GM19395 (cell line): ENCODE measurements at regions not wholly inside any gene's neighbourhood (a gene's known extent, or its start where the extent isn't known, plus 50 kb on each side); places are given as distances from the start of the nearest gene placed in this dataset.

Experiments
- ATAC-seq: cut with Tn5 transposase; IDR thresholded peaks from one replicate; pipeline ENCODE4 v1.9.1; 2021; ENCODE audit warnings: mild to moderate bottlenecking, moderate library complexity; ENCODE audit not compliant: unreplicated experiment

DNA sequence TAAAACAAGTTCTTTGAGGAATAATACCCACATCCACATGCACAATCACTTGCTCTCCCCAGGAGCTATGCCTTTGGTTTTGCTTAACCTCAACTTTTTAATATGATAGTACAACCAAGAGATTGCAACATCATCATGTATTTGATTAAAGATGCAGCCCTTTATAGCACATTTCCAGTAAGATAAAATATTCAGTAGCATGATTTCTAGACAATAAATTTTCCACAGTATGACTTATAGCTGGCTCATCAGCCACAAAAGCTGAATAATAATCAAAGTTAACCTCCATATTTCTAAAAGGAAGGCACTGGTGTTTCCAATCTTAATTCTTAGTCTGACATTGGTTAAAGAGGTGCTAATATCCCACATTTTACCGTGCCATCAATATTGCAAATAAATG is 622.5 kb downstream of the TBL1XR1 start:
- no peak for ATAC-seq

GRCh38 chr3:176571926-176572325 is 625.4 kb downstream of the TBL1XR1 start:
- no peak for ATAC-seq

- ATAC-seq, result no peak
These were observed 626.3 kb downstream of the TBL1XR1 start for GRCh38 chr3:176570992-176571391.

DNA sequence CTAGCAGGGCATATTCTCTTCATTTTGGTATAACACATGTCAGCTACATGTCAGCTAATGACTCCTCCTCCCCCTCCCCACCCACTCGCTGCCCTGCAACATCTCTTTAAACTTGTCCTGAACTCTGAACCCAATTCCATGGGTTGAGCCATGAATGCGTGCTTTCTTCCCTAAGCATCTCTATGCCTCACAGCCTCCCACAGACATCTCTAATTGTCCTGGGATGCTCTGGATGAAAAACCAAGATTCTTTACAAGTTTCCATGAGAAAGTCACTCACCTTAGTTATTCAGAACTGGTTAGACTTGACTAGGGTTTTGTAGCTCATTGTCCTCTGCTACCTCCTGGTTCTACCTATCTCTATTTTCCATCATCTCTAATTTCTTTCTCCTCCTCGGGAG is 629.1 kb downstream of the TBL1XR1 start:
- no peak for ATAC-seq

DNA sequence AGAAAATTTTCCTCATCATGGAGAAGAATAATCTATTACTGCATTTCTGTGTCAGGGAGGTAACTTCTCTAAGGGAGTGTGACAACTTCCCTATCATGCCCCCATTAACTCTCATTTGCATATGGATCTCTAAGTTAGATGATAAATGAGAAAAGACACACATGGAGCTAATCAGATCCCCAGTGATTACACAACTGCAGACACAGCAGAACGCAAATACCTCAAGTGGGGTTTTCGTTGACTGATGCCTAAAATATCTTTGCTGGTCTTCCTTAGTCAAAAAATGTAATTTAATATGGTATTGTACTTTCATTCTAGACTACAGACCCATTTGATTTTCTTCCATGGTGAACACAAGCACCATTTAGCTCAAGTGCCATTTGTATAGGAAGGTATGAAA is 630.5 kb downstream of the TBL1XR1 start:
- ATAC-seq, result no peak

DNA sequence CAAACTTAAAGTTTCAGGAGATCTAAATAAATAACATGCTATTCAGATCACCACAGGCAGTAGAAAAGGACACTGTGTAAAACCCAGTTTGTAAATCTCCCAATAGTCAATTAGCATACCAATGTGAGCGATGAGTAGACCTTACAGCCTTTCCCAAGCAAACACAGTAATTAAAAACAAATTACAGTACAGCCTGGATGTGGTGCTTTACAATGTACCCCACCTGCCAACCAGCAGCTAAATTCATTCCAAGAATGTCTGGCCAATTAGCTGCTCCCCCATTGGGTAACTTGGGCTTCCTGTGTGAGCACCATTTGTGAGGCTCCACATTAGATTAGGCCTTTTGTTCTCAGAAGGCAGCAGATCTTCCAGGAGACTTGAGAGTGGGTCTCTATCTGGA is 635.0 kb downstream of the TBL1XR1 start:
- ATAC-seq, result no peak

GRCh38 chr3:176561826-176562225 is 635.5 kb downstream of the TBL1XR1 start:
- no peak for ATAC-seq

- ATAC-seq, result no peak
These were observed 642.3 kb downstream of the TBL1XR1 start for GRCh38 chr3:176554791-176555654.

GRCh38 chr3:176554264-176554663 is 643.0 kb downstream of the TBL1XR1 start:
- ATAC-seq, result no peak

- no peak for ATAC-seq
These were observed 670.3 kb downstream of the TBL1XR1 start for GRCh38 chr3:176526942-176527341.

DNA sequence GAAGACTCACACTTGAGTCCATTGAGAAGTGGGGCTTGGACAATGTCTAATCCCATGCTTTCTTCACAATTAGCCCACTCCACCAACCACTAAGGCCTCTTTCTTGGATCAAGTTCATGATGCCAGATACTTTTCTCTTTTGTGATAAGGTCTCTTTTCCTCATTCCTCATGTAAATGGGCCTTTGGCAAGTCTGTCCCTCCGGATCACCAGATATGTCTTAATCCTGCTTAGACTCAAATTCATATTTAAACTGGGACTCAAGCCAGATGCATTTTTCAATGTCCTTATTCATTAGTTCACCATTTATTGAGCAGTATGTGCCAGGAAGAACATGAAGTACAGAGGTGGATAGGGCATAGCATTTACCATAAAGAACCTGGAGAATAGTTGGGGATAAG is 671.1 kb downstream of the TBL1XR1 start:
- ATAC-seq, result no peak

DNA sequence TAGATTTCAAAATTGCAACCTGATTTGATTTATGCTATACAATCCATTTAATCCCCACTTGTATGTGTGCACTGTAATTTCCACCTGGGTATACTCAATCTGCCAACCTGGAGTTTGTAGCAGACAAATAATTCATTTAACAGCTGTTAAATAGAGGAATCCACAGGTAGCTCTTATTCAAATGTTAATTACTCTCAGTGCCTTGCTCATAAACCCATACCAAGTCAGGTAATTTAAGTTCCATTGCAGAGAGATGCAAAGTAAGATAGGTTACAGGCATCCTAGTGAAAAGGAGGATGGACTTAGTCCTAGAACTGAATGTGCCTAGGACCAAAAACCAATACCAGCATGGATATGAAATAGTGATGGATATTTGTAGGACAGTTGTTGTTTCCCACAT is 674.2 kb downstream of the TBL1XR1 start:
- no peak for ATAC-seq

DNA sequence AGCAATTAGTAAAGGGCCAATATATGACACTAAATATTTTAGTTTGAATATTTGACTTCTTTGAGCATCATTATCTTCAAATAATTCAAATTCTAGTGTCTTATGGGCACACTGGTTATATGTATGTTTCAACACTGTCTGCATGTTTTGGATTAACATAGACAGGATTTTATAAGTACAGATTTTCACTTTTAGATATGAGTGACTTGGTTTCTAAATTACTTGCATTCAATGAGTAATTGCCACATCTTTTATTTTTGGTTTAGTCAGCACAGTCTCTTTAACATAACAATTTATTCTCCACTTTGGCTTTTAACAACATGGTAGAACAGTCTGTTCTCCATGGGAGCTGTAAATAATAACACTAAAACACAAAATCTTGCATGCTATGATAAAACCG is 674.8 kb downstream of the TBL1XR1 start:
- no peak for ATAC-seq

DNA sequence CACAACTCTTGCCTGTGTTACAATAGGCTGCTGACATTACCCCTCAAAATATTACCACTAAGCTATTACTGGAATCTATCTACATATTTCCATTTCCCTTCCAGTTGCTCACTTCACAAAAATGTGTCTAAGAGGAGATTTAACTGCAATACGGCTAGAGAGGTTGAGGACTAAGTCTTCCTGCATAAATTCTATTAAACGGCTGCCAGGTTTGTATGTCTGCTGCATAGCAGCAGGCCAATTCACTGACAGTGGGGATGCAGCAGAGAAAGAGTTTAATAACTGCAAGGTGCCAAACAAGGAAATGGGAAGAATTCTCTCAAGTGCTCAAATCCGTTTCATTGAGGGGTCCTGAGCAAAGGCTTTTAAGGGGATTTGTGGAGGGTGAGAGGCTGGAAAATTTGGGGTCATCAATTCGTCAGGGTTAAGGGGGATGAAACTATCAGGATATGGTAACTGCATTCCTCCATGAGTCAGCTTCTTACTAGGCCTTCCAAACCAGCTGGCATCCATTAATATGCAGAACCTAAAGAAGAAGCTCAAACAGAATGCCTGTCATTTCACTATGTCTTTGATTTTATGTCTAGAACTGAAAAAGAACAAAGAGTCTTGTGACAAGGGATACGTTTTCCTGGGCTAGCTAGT is 675.6 kb downstream of the TBL1XR1 start:
- no peak for ATAC-seq

DNA sequence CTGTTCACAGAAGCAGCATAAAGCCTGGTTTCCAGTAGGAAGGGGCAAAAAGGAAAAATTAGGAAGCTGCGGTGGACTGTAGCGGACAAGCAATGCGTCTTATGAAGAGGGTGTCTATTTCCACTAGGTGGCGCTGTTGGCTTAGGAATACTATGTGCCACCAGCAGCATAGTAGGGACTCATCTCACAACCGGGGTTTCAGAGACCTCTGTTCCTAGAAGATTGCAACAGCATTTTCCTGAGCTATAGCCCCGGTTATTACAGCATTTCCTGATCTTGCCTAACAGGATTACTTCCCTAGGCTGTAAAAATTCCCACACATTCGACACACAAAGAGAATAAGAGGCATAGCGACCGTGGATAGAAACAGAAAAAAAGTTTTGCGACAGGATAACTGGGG is 683.0 kb downstream of the TBL1XR1 start:
- no peak for ATAC-seq

DNA sequence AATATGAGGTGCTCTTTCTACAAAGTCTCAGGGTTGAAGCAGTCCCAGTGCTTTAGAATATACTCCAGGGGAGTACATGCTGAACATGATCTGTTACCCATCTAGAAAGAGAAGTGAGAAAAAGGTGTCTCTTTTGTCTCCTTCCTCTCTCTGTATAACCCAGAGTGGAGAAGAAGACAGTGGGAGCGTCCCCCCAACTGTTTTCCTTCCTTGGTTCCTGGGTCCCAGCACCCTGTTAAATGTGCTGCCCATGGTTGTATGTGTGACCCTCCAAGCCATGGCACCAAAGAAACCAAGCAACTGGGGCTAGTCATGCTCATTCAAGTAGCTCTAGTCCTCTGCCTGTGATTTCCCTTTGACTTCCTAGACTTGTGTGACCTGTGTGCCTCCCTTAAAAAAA is 683.7 kb downstream of the TBL1XR1 start:
- no peak for ATAC-seq

GRCh38 chr3:176512037-176512436 is 685.2 kb downstream of the TBL1XR1 start:
- ATAC-seq, result no peak

GRCh38 chr3:176510097-176510496 is 687.2 kb downstream of the TBL1XR1 start:
- ATAC-seq, result no peak

DNA sequence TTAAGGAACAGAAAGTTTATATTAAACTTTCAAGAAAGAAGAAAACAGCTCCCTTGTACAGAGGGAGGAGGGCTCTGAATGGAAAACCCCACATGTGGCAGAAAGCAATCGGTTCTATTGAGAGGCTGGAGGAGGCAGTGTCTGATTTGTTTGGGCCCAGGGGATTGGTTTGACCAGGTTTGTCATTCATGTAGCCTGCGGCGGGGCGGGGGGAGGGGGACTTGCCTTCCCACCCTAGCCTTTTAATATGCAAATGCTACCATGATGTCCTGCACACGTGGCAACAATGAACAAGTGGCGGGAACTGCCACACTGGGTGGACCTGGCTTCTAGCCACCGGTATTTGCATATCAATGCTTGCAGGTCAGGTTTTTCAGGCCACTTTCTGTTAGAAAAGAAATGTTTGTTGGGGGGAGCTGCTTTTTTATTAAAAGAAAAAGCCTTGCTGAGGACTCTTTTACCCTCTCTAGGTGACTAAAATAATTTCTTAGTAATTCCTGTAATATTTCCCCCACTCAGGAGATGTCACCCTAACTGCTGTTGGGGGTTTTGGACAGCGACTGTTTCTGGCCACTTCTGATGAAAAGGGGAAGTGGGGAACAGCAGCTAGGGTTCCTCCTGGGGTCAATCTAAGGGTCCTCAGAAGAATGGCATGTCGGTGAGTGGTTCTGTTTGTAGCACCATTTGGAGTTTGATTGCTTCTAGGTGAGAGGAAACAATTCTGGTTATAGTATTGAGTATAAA is 691.2 kb downstream of the TBL1XR1 start:
- ATAC-seq, result no peak

GRCh38 chr3:176491084-176491483 is 706.2 kb downstream of the TBL1XR1 start:
- ATAC-seq, result no peak

GRCh38 chr3:176490357-176490756 is 706.9 kb downstream of the TBL1XR1 start:
- no peak for ATAC-seq

DNA sequence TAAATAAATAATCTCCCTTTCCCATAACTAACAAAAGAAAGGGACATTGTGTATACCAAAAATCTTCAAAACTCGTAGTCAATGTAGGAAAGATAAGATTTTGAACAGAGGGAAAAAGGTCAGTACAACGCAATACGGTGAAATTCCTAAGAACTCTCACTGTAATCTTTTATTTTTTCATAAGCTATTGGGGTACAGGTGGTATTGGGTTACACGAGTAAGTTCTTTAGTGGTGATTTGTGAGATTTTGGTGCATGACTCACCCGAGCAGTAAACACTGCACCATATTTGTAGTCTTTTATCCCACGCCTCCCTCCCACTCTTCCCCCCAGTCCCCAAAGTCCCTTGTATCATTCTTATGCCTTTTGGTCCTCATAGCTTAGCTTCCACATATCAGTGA is 718.0 kb downstream of the TBL1XR1 start:
- ATAC-seq, result no peak
